Medulla oblongata (tissue), 1 donor: ENCODE measurements at regions not wholly inside any gene's neighbourhood (a gene's known extent, or its start where the extent isn't known, plus 50 kb on each side); places are given as distances from the start of the nearest gene placed in this dataset.

Source experiments
- DNase-seq: peaks from one replicate; pipeline ENCODE4 v3.0.0-alpha.2; 2015; ENCODE audit errors: extremely low spot score

- DNase-seq, result no peak
These were observed 287.7 kb downstream of the FOXL1 start for GRCh38 chr16:86865851-86866662.

- DNase-seq, result no peak
These were observed 288.8 kb downstream of the FOXL1 start for GRCh38 chr16:86866986-86867722.

GRCh38 chr16:86868070-86868469 lies 289.7 kb downstream of the FOXL1 start:
- no peak for DNase-seq

GRCh38 chr16:86868786-86869185 lies 290.4 kb downstream of the FOXL1 start:
- no peak for DNase-seq

- no peak for DNase-seq
These were observed 291.1 kb downstream of the FOXL1 start for GRCh38 chr16:86869288-86870022.

GRCh38 chr16:86870380-86870779 lies 292.0 kb downstream of the FOXL1 start:
- no peak for DNase-seq

- DNase-seq, result no peak
These were observed 293.8 kb downstream of the FOXL1 start for GRCh38 chr16:86872131-86872530.

GRCh38 chr16:86872833-86873232 lies 294.5 kb downstream of the FOXL1 start:
- no peak for DNase-seq

- DNase-seq, result no peak
These were observed 295.8 kb downstream of the FOXL1 start for GRCh38 chr16:86874141-86874540.

GRCh38 chr16:86876499-86876898 lies 298.1 kb downstream of the FOXL1 start:
- no peak for DNase-seq

GRCh38 chr16:86877108-86877507 lies 298.8 kb downstream of the FOXL1 start:
- no peak for DNase-seq

GRCh38 chr16:86877835-86878234 lies 299.5 kb downstream of the FOXL1 start:
- no peak for DNase-seq

GRCh38 chr16:86878236-86879080 lies 300.1 kb downstream of the FOXL1 start:
- no peak for DNase-seq

GRCh38 chr16:86879268-86879667 lies 300.9 kb downstream of the FOXL1 start:
- no peak for DNase-seq

- no peak for DNase-seq
These were observed 302.2 kb downstream of the FOXL1 start for GRCh38 chr16:86880316-86881117.

GRCh38 chr16:86881118-86881510 lies 302.8 kb downstream of the FOXL1 start:
- DNase-seq, result no peak

- no peak for DNase-seq
These were observed 303.5 kb downstream of the FOXL1 start for GRCh38 chr16:86881861-86882273.

- DNase-seq, result peak; percentile 17
These were observed 304.4 kb downstream of the FOXL1 start for GRCh38 chr16:86882586-86883280.

GRCh38 chr16:86883583-86884389 lies 305.4 kb downstream of the FOXL1 start:
- no peak for DNase-seq
